Keratinocyte (primary cell): ENCODE measurements at regions not wholly inside any gene's neighbourhood (a gene's known extent, or its start where the extent isn't known, plus 50 kb on each side); places are given as distances from the start of the nearest gene placed in this dataset.

Experiments used
- DNase-seq: peaks from one replicate; pipeline ENCODE4 v3.0.0-alpha.2; 2011; ENCODE audit warnings: low read depth, missing footprints, low spot score
- FAIRE-seq: peaks from 2 replicates; lab custom pipeline; 2011; peaks lifted over from hg19 to GRCh38; lab: Jason Lieb, UNC
- H2AFZ ChIP-seq: 2 replicates; pipeline ENCODE4 v1.6.0; 2012; ENCODE audit warnings: low read length, control low read depth, inconsistent platforms; ENCODE audit not compliant: control insufficient read depth
- H3K27ac ChIP-seq: 2 replicates; pipeline ENCODE4 v1.5.1; 2011; ENCODE audit warnings: low read length; ENCODE audit not compliant: control insufficient read depth, insufficient read depth
- H3K27me3 ChIP-seq: 3 replicates; pipeline ENCODE4 v1.6.0; 2011; ENCODE audit warnings: low read length; ENCODE audit not compliant: control insufficient read depth, insufficient read depth; ENCODE audit errors: extremely low read depth
- H3K36me3 ChIP-seq, 2 experiments: 2 replicates in 1 of 2; 3 replicates in 1 of 2; pipeline ENCODE4 v1.5.1; 2011; ENCODE audit warnings: low read length in 2 of 2, mild to moderate bottlenecking in 1 of 2; ENCODE audit not compliant: control insufficient read depth in 2 of 2, insufficient read depth in 2 of 2; ENCODE audit errors: extremely low read depth in 1 of 2
- H3K4me1 ChIP-seq: 3 replicates; pipeline ENCODE4 v1.5.1; 2011; ENCODE audit warnings: low read length; ENCODE audit not compliant: control insufficient read depth, insufficient read depth; ENCODE audit errors: extremely low read depth
- H3K4me2 ChIP-seq: 3 replicates; pipeline ENCODE4 v1.6.0; 2011; ENCODE audit warnings: low read depth, low read length; ENCODE audit not compliant: control insufficient read depth, insufficient read depth; ENCODE audit errors: extremely low read depth
- H3K4me3 ChIP-seq, 3 experiments: fragments of 200-600 bp in 1 of 3; sonication (generic) in 1 of 3; 2 replicates in 2 of 3; 3 replicates in 1 of 3; pipeline ENCODE4 v1.5.1; 2011 to 2016; ENCODE audit warnings: low read length in 3 of 3, mild to moderate bottlenecking in 3 of 3, control low read depth in 2 of 3, inconsistent platforms in 1 of 3, low read depth in 1 of 3, mixed read lengths in 1 of 3, mixed run types in 1 of 3, moderate library complexity in 1 of 3; ENCODE audit not compliant: control insufficient read depth in 2 of 3, insufficient read depth in 2 of 3; ENCODE audit errors: extremely low read depth in 1 of 3
- H3K79me2 ChIP-seq: 2 replicates; pipeline ENCODE4 v1.6.0; 2012; ENCODE audit warnings: low read length; ENCODE audit not compliant: control insufficient read depth, insufficient read depth
- H3K9ac ChIP-seq: 3 replicates; pipeline ENCODE4 v1.6.0; 2011; ENCODE audit warnings: low read length; ENCODE audit not compliant: control insufficient read depth, insufficient read depth; ENCODE audit errors: extremely low read depth
- H3K9me1 ChIP-seq: 3 replicates; pipeline ENCODE4 v1.6.0; 2011; ENCODE audit warnings: low read length; ENCODE audit not compliant: control insufficient read depth, insufficient read depth; ENCODE audit errors: extremely low read depth
- H3K9me3 ChIP-seq: 2 replicates; pipeline ENCODE4 v1.5.1; 2012; ENCODE audit warnings: low read depth, low read length; ENCODE audit not compliant: control insufficient read depth
- H4K20me1 ChIP-seq: 3 replicates; pipeline ENCODE4 v1.6.0; 2011; ENCODE audit warnings: low read length; ENCODE audit not compliant: control insufficient read depth, insufficient read depth; ENCODE audit errors: extremely low read depth
- EZH2 ChIP-seq: IDR thresholded peaks from one replicate; pipeline ENCODE4 v1.6.1; 2012; ENCODE audit warnings: inconsistent platforms, mild to moderate bottlenecking, low read length, moderate library complexity
- dilution Hi-C: fragments of 300-500 bp; cut with MboI; formaldehyde crosslinking; loops from one replicate; pipeline ENCODE4 v1.7.0; 2020; ENCODE audit warnings: low sequenced_read_pairs; ENCODE audit not compliant: extremely low pct_ligation_motif_present
- TF ChIP-seq, protein P1 (sequence below), 3 experiments: IDR thresholded peaks in 1 of 3; conservative IDR thresholded peaks in 1 of 3; optimal IDR thresholded peaks in 1 of 3; 2 replicates in 2 of 3; 3 replicates in 1 of 3; pipeline versions ENCODE3 to v1.5.1; 2011; ENCODE audit warnings: low read length in 3 of 3, mild to moderate bottlenecking in 3 of 3, moderate library complexity in 2 of 3, control low read depth in 1 of 3, inconsistent platforms in 1 of 3; ENCODE audit not compliant: insufficient read depth in 2 of 3; ENCODE audit errors: extremely low read depth in 1 of 3

DNA sequence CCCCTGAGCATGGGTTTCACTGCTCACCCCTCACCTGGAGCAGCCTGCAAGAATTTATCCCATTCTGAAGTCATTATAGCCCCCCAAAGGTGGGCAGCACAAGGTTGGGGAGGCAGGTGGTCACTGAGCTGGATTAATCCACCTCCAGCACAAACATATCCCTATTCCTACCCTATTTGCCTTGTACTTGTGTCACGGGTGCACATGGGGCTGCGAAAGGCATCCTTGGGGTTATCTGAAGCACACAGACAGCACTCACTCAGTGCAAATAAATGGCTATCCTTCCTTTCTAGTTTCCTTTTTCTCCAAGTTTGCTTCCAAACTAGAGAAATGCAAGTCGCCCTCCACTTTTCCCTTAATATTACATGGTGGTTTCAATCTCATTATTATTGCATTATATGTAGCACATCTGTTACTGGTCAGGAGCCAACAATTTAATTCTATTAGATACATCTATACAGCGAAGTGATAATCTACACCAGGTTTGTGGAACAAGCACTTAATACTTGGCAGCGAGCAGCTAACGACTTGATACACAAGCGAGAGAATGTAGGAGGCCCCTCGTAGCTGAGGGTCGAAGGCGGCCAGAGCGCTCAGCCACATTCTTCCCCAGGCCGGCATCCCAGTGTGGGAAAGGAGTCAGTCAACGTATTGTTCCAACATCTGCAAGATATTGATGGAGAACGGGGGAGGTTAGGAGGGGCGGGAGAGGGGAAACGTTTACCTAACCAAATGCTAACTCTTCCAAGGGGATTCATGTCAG lies 121.3 kb upstream of the HABP2 start:
- no peak for TF ChIP-seq EZH2
- TF ChIP-seq, protein P1, sequence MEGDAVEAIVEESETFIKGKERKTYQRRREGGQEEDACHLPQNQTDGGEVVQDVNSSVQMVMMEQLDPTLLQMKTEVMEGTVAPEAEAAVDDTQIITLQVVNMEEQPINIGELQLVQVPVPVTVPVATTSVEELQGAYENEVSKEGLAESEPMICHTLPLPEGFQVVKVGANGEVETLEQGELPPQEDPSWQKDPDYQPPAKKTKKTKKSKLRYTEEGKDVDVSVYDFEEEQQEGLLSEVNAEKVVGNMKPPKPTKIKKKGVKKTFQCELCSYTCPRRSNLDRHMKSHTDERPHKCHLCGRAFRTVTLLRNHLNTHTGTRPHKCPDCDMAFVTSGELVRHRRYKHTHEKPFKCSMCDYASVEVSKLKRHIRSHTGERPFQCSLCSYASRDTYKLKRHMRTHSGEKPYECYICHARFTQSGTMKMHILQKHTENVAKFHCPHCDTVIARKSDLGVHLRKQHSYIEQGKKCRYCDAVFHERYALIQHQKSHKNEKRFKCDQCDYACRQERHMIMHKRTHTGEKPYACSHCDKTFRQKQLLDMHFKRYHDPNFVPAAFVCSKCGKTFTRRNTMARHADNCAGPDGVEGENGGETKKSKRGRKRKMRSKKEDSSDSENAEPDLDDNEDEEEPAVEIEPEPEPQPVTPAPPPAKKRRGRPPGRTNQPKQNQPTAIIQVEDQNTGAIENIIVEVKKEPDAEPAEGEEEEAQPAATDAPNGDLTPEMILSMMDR (optimal IDR thresholded peaks at IDR 0.05 in 1 of 3, IDR thresholded peaks at IDR 0.05 in 1 of 3, conservative IDR thresholded peaks at IDR 0.05 in 1 of 3; ENCODE audit: extremely low read depth in 1 of 3, insufficient read depth in 2 of 3, low read length in 3 of 3): no peak
- Histone ChIP-seq H3K4me3 (no peak overlapping the region), H2AFZ (no peak overlapping the region), H3K9me1 (no peaks in the 10 kb centered on the region), H3K27me3 (no peaks in the 10 kb centered on the region), H3K36me3 (no peaks in the 10 kb centered on the region), H4K20me1 (no peaks in the 10 kb centered on the region), H3K27ac (no peak overlapping the region), H3K4me1 (no peaks in the 10 kb centered on the region), H3K79me2 (no peaks in the 10 kb centered on the region), H3K9ac (no peak overlapping the region), H3K9me3 (no peaks in the 10 kb centered on the region), H3K4me2 (no peak overlapping the region)
- DNase-seq (no peak), FAIRE-seq (no peak)
- dilution Hi-C loops: no loop called here

DNA sequence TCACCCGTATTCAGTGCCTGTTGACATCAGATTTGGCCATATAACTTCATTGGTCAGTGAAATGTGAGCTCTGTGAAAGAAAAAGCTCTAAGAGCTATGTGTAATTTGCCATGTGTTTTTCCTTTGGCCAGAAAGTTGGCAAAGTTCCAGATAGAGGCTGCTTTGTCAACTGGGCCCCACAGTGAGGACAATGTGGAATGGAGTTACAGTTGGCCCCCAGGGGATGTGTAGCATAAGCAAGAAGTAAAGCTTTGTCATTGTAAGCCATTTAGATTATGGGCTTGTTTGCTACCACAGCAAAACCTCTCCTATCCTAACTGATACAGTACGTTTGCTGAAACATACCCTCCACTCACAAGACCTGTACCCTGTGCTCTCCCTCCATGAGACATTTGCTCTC lies 119.1 kb upstream of the HABP2 start:
- Histone ChIP-seq H3K79me2 (no peaks in the 10 kb centered on the region), H3K27me3 (no peaks in the 10 kb centered on the region), H3K9me1 (no peaks in the 10 kb centered on the region), H3K27ac (no peak overlapping the region), H3K36me3 (no peaks in the 10 kb centered on the region), H4K20me1 (no peaks in the 10 kb centered on the region), H3K9me3 (no peaks in the 10 kb centered on the region), H3K4me2 (no peak overlapping the region), H3K4me3 (no peak overlapping the region), H3K4me1 (no peaks in the 10 kb centered on the region), H3K9ac (no peak overlapping the region), H2AFZ (no peak overlapping the region)
- DNase-seq (no peak), FAIRE-seq (no peak)
- dilution Hi-C loops: no loop called here
- no peak for TF ChIP-seq EZH2
- TF ChIP-seq, protein P1 (optimal IDR thresholded peaks at IDR 0.05 in 1 of 3, IDR thresholded peaks at IDR 0.05 in 1 of 3, conservative IDR thresholded peaks at IDR 0.05 in 1 of 3; ENCODE audit: extremely low read depth in 1 of 3, insufficient read depth in 2 of 3, low read length in 3 of 3): no peak
